ENCODE measurements at regions not wholly inside any gene's neighbourhood (a gene's known extent, or its start where the extent isn't known, plus 50 kb on each side); places are given as distances from the start of the nearest gene placed in this dataset.

DNA sequence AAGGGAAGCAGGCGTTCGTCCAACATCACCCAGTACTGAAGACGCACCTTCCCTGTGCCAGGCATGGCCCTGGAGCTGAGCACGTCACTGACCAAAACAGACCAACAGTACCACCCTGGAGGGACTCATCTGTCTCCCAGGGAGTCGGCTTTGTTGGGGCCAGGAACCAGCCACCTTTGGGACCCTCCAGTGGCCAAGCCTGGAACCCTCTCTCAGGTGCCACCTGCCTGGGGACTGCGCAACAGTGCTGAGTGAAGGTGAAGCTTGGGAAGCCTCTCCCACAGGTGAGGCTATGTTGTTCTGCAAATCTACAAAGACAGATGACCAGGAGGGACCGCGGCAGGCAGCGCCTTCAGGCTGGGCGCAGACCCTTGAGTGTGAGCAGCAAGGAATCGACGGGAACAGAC, 91.4 kb upstream of the OTOS start:
- H4K8ac ChIP-seq (ENCODE audit: low read depth in 2 of 2, low read length in 2 of 2), result no peak overlapping the region
- no CpG with 5 or more reads among the region's 12 CpGs for WGBS, 2 experiments (ENCODE audit: extremely low coverage in 2 of 2, insufficient read length in 1 of 2)
- no peak overlapping the region for H2AK9ac ChIP-seq (replicated peaks; ENCODE audit: low read depth, low read length, poor library complexity)
- no peak overlapping the region for H2BK5ac ChIP-seq (ENCODE audit: low read depth, low read length, poor library complexity, severe bottlenecking)
- no peak overlapping the region for H3K9ac ChIP-seq (ENCODE audit: low read depth, low read length)
- no peak for ATAC-seq (ENCODE audit: low read depth)
- no peak overlapping the region for H3K4me3 ChIP-seq (ENCODE audit: insufficient read depth, low read depth, low read length)
- peaks cover 5% of the 10 kb centered on the region; the same call in 1 of the 2 replicates for H3K9me1 ChIP-seq (ENCODE audit: insufficient read depth, low read length)
- peaks cover 8% of the 10 kb centered on the region for H3K9me3 ChIP-seq (ENCODE audit: control insufficient read depth, insufficient read depth, low read length)
- no peak for DNase-seq
- H2AFZ ChIP-seq (replicated peaks; ENCODE audit: low read length, poor library complexity), result no peak overlapping the region
- no peak overlapping the region for H3K18ac ChIP-seq (ENCODE audit: low read depth, low read length)
- no peak overlapping the region for H3K4me2 ChIP-seq (ENCODE audit: low read depth, low read length)
- no peak overlapping the region for H4K91ac ChIP-seq (ENCODE audit: insufficient read depth, low read depth, low read length)
- BruUV-seq (replicated peaks), result no TSS peak
- no peak overlapping the region for H4K5ac ChIP-seq (ENCODE audit: low read depth, low read length)
- H3K27me3 ChIP-seq (ENCODE audit: control insufficient read depth, insufficient read depth, low read length), result no peaks in the 10 kb centered on the region; the same call in 1 of the 2 replicates
- H4K20me1 ChIP-seq (ENCODE audit: insufficient read depth, low read length), result no peaks in the 10 kb centered on the region
- CTCF ChIA-PET, result interaction anchor here (1.1 kb wide), 1 partner anchor 10 kb away, joined by 3 read pairs; no protein-coding TSS in a partner anchor
- H3K14ac ChIP-seq (replicated peaks; ENCODE audit: low read depth, low read length), result no peak overlapping the region
- H3K4ac ChIP-seq (ENCODE audit: low read depth, low read length), result no peak overlapping the region
- H3K4me1 ChIP-seq (ENCODE audit: control insufficient read depth, insufficient read depth, low read length), result peaks cover 9% of the 10 kb centered on the region
- POLR2A ChIA-PET (ENCODE audit: unreplicated experiment), result no interaction called here
- H2BK120ac ChIP-seq (ENCODE audit: low read depth, low read length), result no peak overlapping the region
- H2AK5ac ChIP-seq (ENCODE audit: low read depth, low read length), result no peak overlapping the region
- no peak overlapping the region for H3K56ac ChIP-seq (ENCODE audit: extremely low read depth, insufficient read depth, low read length)
- dilution Hi-C loops (cut with HindIII; ENCODE audit: low sequenced_read_pairs, unreplicated experiment) (no loop called here), intact Hi-C loops (cut with micrococcal nuclease) (loop anchor here (5.0 kb wide), 2 partner anchors 140 to 335 kb away; partner anchors contain the start of gene RNPEPL1), in situ Hi-C loops (cut with MboI; ENCODE audit: low sequenced_read_pairs) (loop anchor here (5.0 kb wide), 1 partner anchor 205 kb away; the partner anchor contains the start of gene GPC1)
- H2BK20ac ChIP-seq (ENCODE audit: low read depth, low read length), result no peak overlapping the region
- no peak for TF ChIP-seq RCOR1 (IDR thresholded peaks at IDR 0.05; ENCODE audit: insufficient replicate concordance, low read length)
- no peak for TF ChIP-seq MAFK (IDR thresholded peaks at IDR 0.05; ENCODE audit: low read depth, low read length)
- no peak for TF ChIP-seq FOS (IDR thresholded peaks at IDR 0.05; ENCODE audit: low read depth, low read length)
- no peak for TF ChIP-seq CEBPB (IDR thresholded peaks at IDR 0.05; ENCODE audit: low read depth, low read length)
- no peak overlapping the region for H3K27ac ChIP-seq (ENCODE audit: insufficient read depth, low read length)
- H3K23ac ChIP-seq (ENCODE audit: low read depth, low read length), result no peak overlapping the region
- no peaks in the 10 kb centered on the region for H3K79me1 ChIP-seq (ENCODE audit: low read depth in 1 of 2, low read length in 2 of 2)
- no peak overlapping the region for H2BK15ac ChIP-seq (ENCODE audit: low read depth, low read length)
- H3K36me3 ChIP-seq (ENCODE audit: control insufficient read depth, insufficient read depth, low read length), result no peaks in the 10 kb centered on the region

Measured in IMR-90 (cell line).